ENCODE measurements at regions not wholly inside any gene's neighbourhood (a gene's known extent, or its start where the extent isn't known, plus 50 kb on each side); places are given as distances from the start of the nearest gene placed in this dataset.

DNA sequence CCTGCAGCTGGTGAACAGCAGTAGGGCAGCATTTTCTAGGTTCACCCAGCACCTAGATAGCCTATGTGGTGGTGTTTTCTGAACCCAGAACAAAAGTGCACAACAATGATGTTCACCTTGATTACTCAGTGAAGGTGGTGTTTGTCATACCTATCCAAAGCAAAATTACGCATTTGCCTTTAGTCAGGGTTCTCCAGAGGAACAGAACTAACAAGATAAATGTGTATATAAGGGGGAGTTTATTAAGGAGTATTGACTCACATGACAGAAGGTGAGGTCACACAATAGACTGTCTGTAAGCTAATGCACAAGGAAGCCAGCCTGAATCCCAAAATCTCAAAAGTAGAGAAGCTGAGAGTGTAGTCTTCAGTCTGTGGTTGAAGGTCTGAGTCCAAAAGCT, 85.9 kb upstream of the NLGN4Y start (continued):
- TF ChIP-seq, protein P1, sequence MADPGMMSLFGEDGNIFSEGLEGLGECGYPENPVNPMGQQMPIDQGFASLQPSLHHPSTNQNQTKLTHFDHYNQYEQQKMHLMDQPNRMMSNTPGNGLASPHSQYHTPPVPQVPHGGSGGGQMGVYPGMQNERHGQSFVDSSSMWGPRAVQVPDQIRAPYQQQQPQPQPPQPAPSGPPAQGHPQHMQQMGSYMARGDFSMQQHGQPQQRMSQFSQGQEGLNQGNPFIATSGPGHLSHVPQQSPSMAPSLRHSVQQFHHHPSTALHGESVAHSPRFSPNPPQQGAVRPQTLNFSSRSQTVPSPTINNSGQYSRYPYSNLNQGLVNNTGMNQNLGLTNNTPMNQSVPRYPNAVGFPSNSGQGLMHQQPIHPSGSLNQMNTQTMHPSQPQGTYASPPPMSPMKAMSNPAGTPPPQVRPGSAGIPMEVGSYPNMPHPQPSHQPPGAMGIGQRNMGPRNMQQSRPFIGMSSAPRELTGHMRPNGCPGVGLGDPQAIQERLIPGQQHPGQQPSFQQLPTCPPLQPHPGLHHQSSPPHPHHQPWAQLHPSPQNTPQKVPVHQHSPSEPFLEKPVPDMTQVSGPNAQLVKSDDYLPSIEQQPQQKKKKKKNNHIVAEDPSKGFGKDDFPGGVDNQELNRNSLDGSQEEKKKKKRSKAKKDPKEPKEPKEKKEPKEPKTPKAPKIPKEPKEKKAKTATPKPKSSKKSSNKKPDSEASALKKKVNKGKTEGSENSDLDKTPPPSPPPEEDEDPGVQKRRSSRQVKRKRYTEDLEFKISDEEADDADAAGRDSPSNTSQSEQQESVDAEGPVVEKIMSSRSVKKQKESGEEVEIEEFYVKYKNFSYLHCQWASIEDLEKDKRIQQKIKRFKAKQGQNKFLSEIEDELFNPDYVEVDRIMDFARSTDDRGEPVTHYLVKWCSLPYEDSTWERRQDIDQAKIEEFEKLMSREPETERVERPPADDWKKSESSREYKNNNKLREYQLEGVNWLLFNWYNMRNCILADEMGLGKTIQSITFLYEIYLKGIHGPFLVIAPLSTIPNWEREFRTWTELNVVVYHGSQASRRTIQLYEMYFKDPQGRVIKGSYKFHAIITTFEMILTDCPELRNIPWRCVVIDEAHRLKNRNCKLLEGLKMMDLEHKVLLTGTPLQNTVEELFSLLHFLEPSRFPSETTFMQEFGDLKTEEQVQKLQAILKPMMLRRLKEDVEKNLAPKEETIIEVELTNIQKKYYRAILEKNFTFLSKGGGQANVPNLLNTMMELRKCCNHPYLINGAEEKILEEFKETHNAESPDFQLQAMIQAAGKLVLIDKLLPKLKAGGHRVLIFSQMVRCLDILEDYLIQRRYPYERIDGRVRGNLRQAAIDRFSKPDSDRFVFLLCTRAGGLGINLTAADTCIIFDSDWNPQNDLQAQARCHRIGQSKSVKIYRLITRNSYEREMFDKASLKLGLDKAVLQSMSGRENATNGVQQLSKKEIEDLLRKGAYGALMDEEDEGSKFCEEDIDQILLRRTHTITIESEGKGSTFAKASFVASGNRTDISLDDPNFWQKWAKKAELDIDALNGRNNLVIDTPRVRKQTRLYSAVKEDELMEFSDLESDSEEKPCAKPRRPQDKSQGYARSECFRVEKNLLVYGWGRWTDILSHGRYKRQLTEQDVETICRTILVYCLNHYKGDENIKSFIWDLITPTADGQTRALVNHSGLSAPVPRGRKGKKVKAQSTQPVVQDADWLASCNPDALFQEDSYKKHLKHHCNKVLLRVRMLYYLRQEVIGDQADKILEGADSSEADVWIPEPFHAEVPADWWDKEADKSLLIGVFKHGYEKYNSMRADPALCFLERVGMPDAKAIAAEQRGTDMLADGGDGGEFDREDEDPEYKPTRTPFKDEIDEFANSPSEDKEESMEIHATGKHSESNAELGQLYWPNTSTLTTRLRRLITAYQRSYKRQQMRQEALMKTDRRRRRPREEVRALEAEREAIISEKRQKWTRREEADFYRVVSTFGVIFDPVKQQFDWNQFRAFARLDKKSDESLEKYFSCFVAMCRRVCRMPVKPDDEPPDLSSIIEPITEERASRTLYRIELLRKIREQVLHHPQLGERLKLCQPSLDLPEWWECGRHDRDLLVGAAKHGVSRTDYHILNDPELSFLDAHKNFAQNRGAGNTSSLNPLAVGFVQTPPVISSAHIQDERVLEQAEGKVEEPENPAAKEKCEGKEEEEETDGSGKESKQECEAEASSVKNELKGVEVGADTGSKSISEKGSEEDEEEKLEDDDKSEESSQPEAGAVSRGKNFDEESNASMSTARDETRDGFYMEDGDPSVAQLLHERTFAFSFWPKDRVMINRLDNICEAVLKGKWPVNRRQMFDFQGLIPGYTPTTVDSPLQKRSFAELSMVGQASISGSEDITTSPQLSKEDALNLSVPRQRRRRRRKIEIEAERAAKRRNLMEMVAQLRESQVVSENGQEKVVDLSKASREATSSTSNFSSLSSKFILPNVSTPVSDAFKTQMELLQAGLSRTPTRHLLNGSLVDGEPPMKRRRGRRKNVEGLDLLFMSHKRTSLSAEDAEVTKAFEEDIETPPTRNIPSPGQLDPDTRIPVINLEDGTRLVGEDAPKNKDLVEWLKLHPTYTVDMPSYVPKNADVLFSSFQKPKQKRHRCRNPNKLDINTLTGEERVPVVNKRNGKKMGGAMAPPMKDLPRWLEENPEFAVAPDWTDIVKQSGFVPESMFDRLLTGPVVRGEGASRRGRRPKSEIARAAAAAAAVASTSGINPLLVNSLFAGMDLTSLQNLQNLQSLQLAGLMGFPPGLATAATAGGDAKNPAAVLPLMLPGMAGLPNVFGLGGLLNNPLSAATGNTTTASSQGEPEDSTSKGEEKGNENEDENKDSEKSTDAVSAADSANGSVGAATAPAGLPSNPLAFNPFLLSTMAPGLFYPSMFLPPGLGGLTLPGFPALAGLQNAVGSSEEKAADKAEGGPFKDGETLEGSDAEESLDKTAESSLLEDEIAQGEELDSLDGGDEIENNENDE (IDR thresholded peaks at IDR 0.05; ENCODE audit: insufficient replicate concordance, low read length): no peak
- TF ChIP-seq, protein P2, sequence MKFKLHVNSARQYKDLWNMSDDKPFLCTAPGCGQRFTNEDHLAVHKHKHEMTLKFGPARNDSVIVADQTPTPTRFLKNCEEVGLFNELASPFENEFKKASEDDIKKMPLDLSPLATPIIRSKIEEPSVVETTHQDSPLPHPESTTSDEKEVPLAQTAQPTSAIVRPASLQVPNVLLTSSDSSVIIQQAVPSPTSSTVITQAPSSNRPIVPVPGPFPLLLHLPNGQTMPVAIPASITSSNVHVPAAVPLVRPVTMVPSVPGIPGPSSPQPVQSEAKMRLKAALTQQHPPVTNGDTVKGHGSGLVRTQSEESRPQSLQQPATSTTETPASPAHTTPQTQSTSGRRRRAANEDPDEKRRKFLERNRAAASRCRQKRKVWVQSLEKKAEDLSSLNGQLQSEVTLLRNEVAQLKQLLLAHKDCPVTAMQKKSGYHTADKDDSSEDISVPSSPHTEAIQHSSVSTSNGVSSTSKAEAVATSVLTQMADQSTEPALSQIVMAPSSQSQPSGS (IDR thresholded peaks at IDR 0.05; ENCODE audit: low read length): no peak
- TF ChIP-seq ZNF274 (IDR thresholded peaks at IDR 0.05; ENCODE audit: borderline replicate concordance, extremely low read depth, low read length): no peak
- TF ChIP-seq CTBP2 (IDR thresholded peaks at IDR 0.05; ENCODE audit: borderline replicate concordance, insufficient read depth, insufficient read length, low read length): no peak
- no peak for TF ChIP-seq SP2 (IDR thresholded peaks at IDR 0.05; ENCODE audit: low read length)
- TF ChIP-seq MAFK (IDR thresholded peaks at IDR 0.05; ENCODE audit: low read depth, low read length): no peak
- TF ChIP-seq NANOG (IDR thresholded peaks at IDR 0.05; ENCODE audit: insufficient read depth, low read depth, low read length, poor library complexity, severe bottlenecking): no peak
- TF ChIP-seq CHD1 (IDR thresholded peaks at IDR 0.05; ENCODE audit: low read depth, low read length): no peak
- no peak for TF ChIP-seq SRF (IDR thresholded peaks at IDR 0.05; ENCODE audit: low read depth, low read length)
- TF ChIP-seq NRF1 (IDR thresholded peaks at IDR 0.05; ENCODE audit: low read depth, low read length): no peak
- no peak for TF ChIP-seq RFX5 (IDR thresholded peaks at IDR 0.05; ENCODE audit: borderline replicate concordance, low read depth, low read length)
